Mesendoderm (in vitro differentiated cells): ENCODE measurements at regions not wholly inside any gene's neighbourhood (a gene's known extent, or its start where the extent isn't known, plus 50 kb on each side); places are given as distances from the start of the nearest gene placed in this dataset.
"Not testable (repeated sequence)": the region's sequence is repeated elsewhere in the genome, so short reads cannot be mapped to it uniquely, and the experiment has no call there.

Source experiments
- DNase-seq: peaks from one replicate; pipeline ENCODE4 v3.0.0; 2013
- H2AK5ac ChIP-seq: 2 replicates; pipeline ENCODE4 v1.6.1; 2013; ENCODE audit warnings: low read length, inconsistent platforms
- H2BK120ac ChIP-seq: 2 replicates; pipeline ENCODE4 v1.6.1; 2013; ENCODE audit warnings: low read depth, mild to moderate bottlenecking, low read length, moderate library complexity, mixed read lengths
- H2BK15ac ChIP-seq: replicated peaks from 2 replicates; pipeline ENCODE4 v1.6.1; 2013; ENCODE audit warnings: low read depth, mild to moderate bottlenecking, moderate library complexity
- H2BK5ac ChIP-seq: 2 replicates; pipeline ENCODE4 v1.6.1; 2013; ENCODE audit warnings: low read length, inconsistent platforms
- H3K18ac ChIP-seq: 2 replicates; pipeline ENCODE4 v1.6.1; 2013; ENCODE audit warnings: mild to moderate bottlenecking, low read length, mixed read lengths
- H3K23ac ChIP-seq: one replicate; pipeline ENCODE4 v1.6.1; 2013; ENCODE audit warnings: low read length
- H3K27ac ChIP-seq: 2 replicates; pipeline ENCODE4 v1.5.1; 2013; ENCODE audit warnings: low read depth, mild to moderate bottlenecking, inconsistent platforms, low read length, moderate library complexity
- H3K27me3 ChIP-seq: 2 replicates; pipeline ENCODE4 v1.6.1; 2013; ENCODE audit warnings: low read length, control low read depth, mild to moderate bottlenecking, inconsistent platforms; ENCODE audit not compliant: insufficient read depth, poor library complexity
- H3K36me3 ChIP-seq: 2 replicates; pipeline ENCODE4 v1.6.1; 2013; ENCODE audit warnings: low read length, inconsistent platforms; ENCODE audit not compliant: control insufficient read depth, insufficient read depth
- H3K4ac ChIP-seq: one replicate; pipeline ENCODE4 v1.6.1; 2013; ENCODE audit warnings: low read depth, mild to moderate bottlenecking, low read length, moderate library complexity
- H3K4me1 ChIP-seq: 2 replicates; pipeline ENCODE4 v1.6.1; 2013; ENCODE audit warnings: low read depth, low read length, inconsistent platforms; ENCODE audit not compliant: control insufficient read depth
- H3K4me2 ChIP-seq: 2 replicates; pipeline ENCODE4 v1.6.1; 2013; ENCODE audit warnings: low read length
- H3K4me3 ChIP-seq: 2 replicates; pipeline ENCODE4 v1.5.1; 2013; ENCODE audit warnings: mild to moderate bottlenecking, low read length
- H3K56ac ChIP-seq: one replicate; pipeline ENCODE4 v1.6.1; 2013; ENCODE audit warnings: low read length
- H3K79me1 ChIP-seq: 2 replicates; pipeline ENCODE4 v1.6.1; 2013; ENCODE audit warnings: low read length, inconsistent platforms
- H3K79me2 ChIP-seq: 2 replicates; pipeline ENCODE4 v1.6.1; 2013; ENCODE audit warnings: mild to moderate bottlenecking, low read length; ENCODE audit not compliant: control insufficient read depth, insufficient read depth
- H3K9ac ChIP-seq: 2 replicates; pipeline ENCODE4 v1.6.1; 2013; ENCODE audit warnings: low read length, inconsistent platforms
- H4K5ac ChIP-seq: one replicate; pipeline ENCODE4 v1.6.1; 2013; ENCODE audit warnings: low read length
- H4K8ac ChIP-seq: one replicate; pipeline ENCODE4 v1.6.1; 2013; ENCODE audit warnings: low read depth, mild to moderate bottlenecking, control low read depth, low read length, moderate library complexity
- WGBS: extraction: QIAGEN DNeasy Blood & Tissue Kit; methylation state at CpG from one replicate; pipeline ENCODE4 v1.1.7; 2013; ENCODE audit warnings: low lambda C conversion rate, missing lambda C conversion rate; ENCODE audit not compliant: insufficient coverage; ENCODE audit errors: extremely low coverage; 5-methylcytosine and 5-hydroxymethylcytosine counted together

DNA sequence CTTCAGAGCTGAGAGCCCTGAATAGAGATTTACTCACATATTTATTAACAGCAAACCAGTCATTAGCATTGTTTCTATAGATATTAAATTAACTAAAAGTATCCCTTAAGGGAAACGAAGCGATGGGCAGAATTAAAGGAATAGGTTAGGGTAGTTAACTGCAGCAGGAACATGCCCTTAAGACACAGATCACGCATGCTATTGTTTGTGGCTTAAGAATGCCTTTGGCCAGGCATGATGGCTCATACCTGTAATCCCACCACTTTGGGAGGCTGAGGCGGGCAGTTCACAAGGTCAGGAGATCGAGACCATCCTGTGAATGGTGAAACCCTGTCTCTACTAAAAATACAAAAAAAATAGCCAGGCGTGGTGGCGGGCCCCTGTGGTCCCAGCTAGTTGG lies 310.9 kb upstream of the MEX3C start:
- not testable (repeated sequence) for H2BK15ac ChIP-seq, H4K8ac ChIP-seq, DNase-seq, H3K4ac ChIP-seq, H2AK5ac ChIP-seq, H3K4me1 ChIP-seq, H4K5ac ChIP-seq, H2BK120ac ChIP-seq, H3K23ac ChIP-seq, H3K9ac ChIP-seq, H3K18ac ChIP-seq, H3K4me3 ChIP-seq, H3K79me2 ChIP-seq, H3K27me3 ChIP-seq, H3K56ac ChIP-seq, H2BK5ac ChIP-seq, H3K79me1 ChIP-seq, H3K4me2 ChIP-seq, H3K27ac ChIP-seq, H3K36me3 ChIP-seq
- WGBS, result no CpG with 5 or more reads among the region's 7 CpGs

DNA sequence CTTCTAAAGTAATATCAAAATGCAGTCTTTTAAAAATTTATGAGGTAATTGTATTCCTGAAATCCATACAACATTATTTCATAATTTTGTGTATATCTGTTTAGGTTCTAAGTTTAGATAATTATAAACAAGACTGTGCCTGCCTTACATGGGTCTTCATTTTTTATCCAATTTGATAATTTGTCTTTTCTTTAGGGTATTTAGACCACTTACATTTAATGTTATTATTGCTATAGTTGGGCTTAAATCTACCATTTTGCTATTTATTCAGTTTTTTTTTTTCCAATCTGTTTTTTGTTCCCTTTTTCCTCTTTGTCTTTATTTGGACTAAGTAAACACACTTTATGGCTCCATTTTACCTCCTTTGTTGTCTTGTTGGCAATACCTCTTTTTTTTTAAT lies 312.5 kb upstream of the MEX3C start:
- H2BK5ac ChIP-seq, result no peak overlapping the region
- H3K79me2 ChIP-seq, result no peaks in the 10 kb centered on the region
- H3K4ac ChIP-seq, result no peak overlapping the region
- no peak overlapping the region for H3K18ac ChIP-seq
- no peak overlapping the region for H2BK15ac ChIP-seq
- DNase-seq, result no peak
- H3K4me3 ChIP-seq, result no peak overlapping the region
- no peaks in the 10 kb centered on the region for H3K27me3 ChIP-seq
- no peaks in the 10 kb centered on the region for H3K36me3 ChIP-seq
- no peak overlapping the region for H3K23ac ChIP-seq
- H2BK120ac ChIP-seq, result no peak overlapping the region
- no peak overlapping the region for H4K8ac ChIP-seq
- H4K5ac ChIP-seq, result no peak overlapping the region
- no peaks in the 10 kb centered on the region for H3K79me1 ChIP-seq
- no peak overlapping the region for H2AK5ac ChIP-seq
- no peak overlapping the region for H3K27ac ChIP-seq
- no peak overlapping the region for H3K4me2 ChIP-seq
- no peak overlapping the region for H3K9ac ChIP-seq
- H3K4me1 ChIP-seq, result no peaks in the 10 kb centered on the region
- no peak overlapping the region for H3K56ac ChIP-seq

DNA sequence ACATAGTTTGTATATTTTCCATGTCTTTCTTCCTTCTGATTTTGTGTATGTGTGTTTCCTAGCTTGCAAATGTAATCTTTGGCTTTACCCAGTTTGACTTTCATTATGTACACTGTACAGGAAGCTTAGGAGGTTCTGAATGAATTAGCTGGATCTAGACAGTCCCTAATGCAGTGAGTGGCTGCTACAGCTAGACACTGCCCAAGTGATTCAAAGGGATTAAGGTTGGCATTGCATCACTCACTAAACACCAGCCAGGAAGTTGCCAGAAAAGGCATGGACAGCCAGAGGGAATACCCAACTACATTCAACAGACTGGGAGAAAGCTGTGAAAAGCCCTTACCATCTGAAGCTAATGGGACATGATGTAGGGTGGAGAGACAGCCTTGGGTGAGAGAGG lies 316.0 kb upstream of the MEX3C start:
- Histone ChIP-seq H3K56ac (no peak overlapping the region), H3K4ac (no peak overlapping the region), H3K27ac (no peak overlapping the region), H4K8ac (no peak overlapping the region), H3K79me2 (no peaks in the 10 kb centered on the region), H3K4me2 (no peak overlapping the region), H2AK5ac (no peak overlapping the region), H3K18ac (no peak overlapping the region), H3K27me3 (no peaks in the 10 kb centered on the region), H3K4me3 (no peak overlapping the region), H4K5ac (no peak overlapping the region), H3K4me1 (no peaks in the 10 kb centered on the region), H3K23ac (no peak overlapping the region), H2BK15ac (no peak overlapping the region), H3K79me1 (no peaks in the 10 kb centered on the region), H2BK120ac (no peak overlapping the region), H3K36me3 (no peaks in the 10 kb centered on the region), H3K9ac (no peak overlapping the region), H2BK5ac (no peak overlapping the region)
- no peak for DNase-seq

DNA sequence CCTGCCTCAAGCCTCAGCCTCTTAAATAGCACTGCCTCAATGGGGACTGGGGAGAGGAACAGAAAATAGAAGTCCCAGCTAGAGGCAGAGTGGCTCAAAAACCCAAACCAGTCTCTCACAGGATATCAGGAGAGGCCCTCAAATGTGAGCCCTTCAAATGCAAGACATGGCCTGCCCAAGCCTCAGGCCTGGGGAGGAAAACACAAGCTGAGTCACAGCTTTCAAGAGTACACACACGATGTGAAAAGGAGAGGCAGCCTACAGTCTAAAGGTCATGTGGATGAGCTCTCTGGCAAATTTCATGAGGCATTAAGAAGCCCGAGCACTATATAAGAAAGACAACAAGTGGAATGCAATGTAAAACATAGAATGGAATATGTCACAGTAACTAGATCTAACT lies 316.6 kb upstream of the MEX3C start:
- no peak overlapping the region for H3K27ac ChIP-seq
- H3K27me3 ChIP-seq, result no peaks in the 10 kb centered on the region
- DNase-seq, result no peak
- WGBS, result no CpG with 5 or more reads among the region's 2 CpGs
- no peak overlapping the region for H2BK120ac ChIP-seq
- no peaks in the 10 kb centered on the region for H3K36me3 ChIP-seq
- no peak overlapping the region for H3K4me3 ChIP-seq
- H3K79me1 ChIP-seq, result no peaks in the 10 kb centered on the region
- H3K23ac ChIP-seq, result no peak overlapping the region
- H3K79me2 ChIP-seq, result no peaks in the 10 kb centered on the region
- H3K4me2 ChIP-seq, result no peak overlapping the region
- H4K8ac ChIP-seq, result no peak overlapping the region
- H3K9ac ChIP-seq, result no peak overlapping the region
- no peak overlapping the region for H2BK5ac ChIP-seq
- H2BK15ac ChIP-seq, result no peak overlapping the region
- no peaks in the 10 kb centered on the region for H3K4me1 ChIP-seq
- no peak overlapping the region for H4K5ac ChIP-seq
- no peak overlapping the region for H2AK5ac ChIP-seq
- no peak overlapping the region for H3K18ac ChIP-seq
- no peak overlapping the region for H3K4ac ChIP-seq
- no peak overlapping the region for H3K56ac ChIP-seq

DNA sequence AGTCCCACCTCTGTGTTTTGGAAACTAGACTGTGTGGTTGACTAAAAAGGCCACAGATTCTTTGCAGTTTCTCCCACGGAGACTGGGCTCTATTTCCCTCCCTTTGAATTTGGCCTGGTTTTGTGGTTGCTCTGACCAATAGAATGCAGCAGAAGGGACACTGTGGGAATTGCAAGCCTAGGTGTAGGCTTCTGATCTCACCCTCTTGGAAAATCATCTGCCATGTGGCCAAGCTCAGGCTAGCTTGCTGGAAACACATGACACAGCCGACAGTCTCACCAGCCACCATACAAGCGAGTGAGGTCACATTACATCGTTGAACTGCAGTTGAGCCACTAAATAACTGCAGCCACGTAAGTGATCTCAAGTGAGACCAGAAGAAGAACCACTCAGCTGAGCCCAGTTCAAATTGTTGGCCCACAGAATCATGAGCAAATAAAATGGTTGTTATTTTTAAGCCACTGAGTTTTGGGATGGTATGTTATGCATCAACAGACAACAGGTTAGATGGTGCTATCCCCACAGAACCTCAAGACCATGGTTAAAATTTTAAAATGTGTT lies 319.1 kb upstream of the MEX3C start:
- H3K4ac ChIP-seq, result no peak overlapping the region
- H3K9ac ChIP-seq, result no peak overlapping the region
- no peaks in the 10 kb centered on the region for H3K79me2 ChIP-seq
- no CpG with 5 or more reads among the region's 5 CpGs for WGBS
- no peak overlapping the region for H4K8ac ChIP-seq
- H3K56ac ChIP-seq, result no peak overlapping the region
- H2BK5ac ChIP-seq, result no peak overlapping the region
- no peak overlapping the region for H2BK15ac ChIP-seq
- no peak overlapping the region for H3K4me2 ChIP-seq
- no peak overlapping the region for H2BK120ac ChIP-seq
- H3K79me1 ChIP-seq, result no peaks in the 10 kb centered on the region
- H3K23ac ChIP-seq, result no peak overlapping the region
- H3K27ac ChIP-seq, result no peak overlapping the region
- H3K27me3 ChIP-seq, result no peaks in the 10 kb centered on the region
- H2AK5ac ChIP-seq, result no peak overlapping the region
- H3K4me3 ChIP-seq, result no peak overlapping the region
- H3K18ac ChIP-seq, result no peak overlapping the region
- no peak for DNase-seq
- peaks cover 2% of the 10 kb centered on the region for H3K4me1 ChIP-seq
- no peak overlapping the region for H4K5ac ChIP-seq
- H3K36me3 ChIP-seq, result no peaks in the 10 kb centered on the region

DNA sequence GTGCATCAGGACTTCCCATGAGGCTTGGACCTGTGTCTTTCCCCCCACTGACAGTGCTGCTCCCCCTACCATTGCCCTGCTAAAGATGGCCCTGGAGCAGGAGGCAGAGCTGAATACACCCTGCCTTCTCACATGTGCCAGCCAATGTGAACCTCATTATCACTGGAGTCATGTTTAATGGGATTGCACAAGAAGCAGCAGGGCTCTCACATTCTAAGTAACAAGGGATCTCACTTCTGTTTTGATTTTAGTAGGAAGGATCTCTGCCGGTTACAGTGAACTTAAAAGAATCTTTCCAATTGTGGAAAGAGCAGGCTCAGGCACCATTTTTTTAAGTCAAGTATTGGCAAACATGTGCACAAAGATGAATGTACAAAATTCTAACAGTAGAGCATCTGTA lies 322.1 kb upstream of the MEX3C start:
- no peak overlapping the region for H3K4me2 ChIP-seq
- no peak overlapping the region for H3K23ac ChIP-seq
- no peaks in the 10 kb centered on the region for H3K36me3 ChIP-seq
- H3K79me1 ChIP-seq, result no peaks in the 10 kb centered on the region
- H2BK15ac ChIP-seq, result no peak overlapping the region
- no peak overlapping the region for H3K4me3 ChIP-seq
- H4K5ac ChIP-seq, result no peak overlapping the region
- no peak overlapping the region for H2BK120ac ChIP-seq
- no peak overlapping the region for H4K8ac ChIP-seq
- no CpG with 5 or more reads among the region's 1 CpG for WGBS
- peak; percentile 24 for DNase-seq
- no peak overlapping the region for H2AK5ac ChIP-seq
- H2BK5ac ChIP-seq, result no peak overlapping the region
- H3K27ac ChIP-seq, result no peak overlapping the region
- H3K27me3 ChIP-seq, result no peaks in the 10 kb centered on the region
- no peak overlapping the region for H3K56ac ChIP-seq
- no peaks in the 10 kb centered on the region for H3K79me2 ChIP-seq
- no peak overlapping the region for H3K18ac ChIP-seq
- peaks cover 4% of the 10 kb centered on the region for H3K4me1 ChIP-seq
- H3K9ac ChIP-seq, result no peak overlapping the region
- H3K4ac ChIP-seq, result no peak overlapping the region
